Loucy (cell line): ENCODE measurements at regions not wholly inside any gene's neighbourhood (a gene's known extent, or its start where the extent isn't known, plus 50 kb on each side); places are given as distances from the start of the nearest gene placed in this dataset.

Experiments
- EZH2phosphoT487 ChIP-seq: fragments of 200-600 bp; IDR thresholded peaks from 2 replicates; pipeline ENCODE4 v1.6.1; 2018; ENCODE audit warnings: antibody characterized with exemption, mild to moderate bottlenecking, moderate library complexity, borderline replicate concordance
- TF ChIP-seq, protein P1 (sequence below): fragments of 200-600 bp; sonication (generic); conservative IDR thresholded peaks from 2 replicates; pipeline ENCODE4 v1.5.1; 2014; ENCODE audit warnings: mild to moderate bottlenecking, antibody characterized with exemption, low read length

DNA sequence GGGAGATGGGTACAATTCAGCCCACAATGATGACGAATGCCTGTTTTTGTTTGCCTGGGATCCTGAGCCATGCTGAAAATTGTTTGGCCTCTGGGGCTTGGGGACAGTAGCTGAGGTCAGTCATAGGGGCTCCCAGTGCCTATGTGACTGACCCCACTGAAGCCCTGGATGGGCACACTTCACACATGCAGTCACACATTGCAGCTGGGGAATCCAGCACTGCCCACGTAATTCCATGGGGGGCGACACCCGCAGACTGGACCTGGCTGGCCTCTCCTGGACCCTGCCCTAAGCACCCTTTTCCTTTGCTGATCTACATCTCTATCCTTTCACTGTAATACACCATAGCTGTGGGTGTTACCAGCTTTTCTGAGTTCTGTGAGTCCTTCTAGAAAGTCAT lies 295.2 kb upstream of the HS6ST1 start:
- TF ChIP-seq, protein P1, sequence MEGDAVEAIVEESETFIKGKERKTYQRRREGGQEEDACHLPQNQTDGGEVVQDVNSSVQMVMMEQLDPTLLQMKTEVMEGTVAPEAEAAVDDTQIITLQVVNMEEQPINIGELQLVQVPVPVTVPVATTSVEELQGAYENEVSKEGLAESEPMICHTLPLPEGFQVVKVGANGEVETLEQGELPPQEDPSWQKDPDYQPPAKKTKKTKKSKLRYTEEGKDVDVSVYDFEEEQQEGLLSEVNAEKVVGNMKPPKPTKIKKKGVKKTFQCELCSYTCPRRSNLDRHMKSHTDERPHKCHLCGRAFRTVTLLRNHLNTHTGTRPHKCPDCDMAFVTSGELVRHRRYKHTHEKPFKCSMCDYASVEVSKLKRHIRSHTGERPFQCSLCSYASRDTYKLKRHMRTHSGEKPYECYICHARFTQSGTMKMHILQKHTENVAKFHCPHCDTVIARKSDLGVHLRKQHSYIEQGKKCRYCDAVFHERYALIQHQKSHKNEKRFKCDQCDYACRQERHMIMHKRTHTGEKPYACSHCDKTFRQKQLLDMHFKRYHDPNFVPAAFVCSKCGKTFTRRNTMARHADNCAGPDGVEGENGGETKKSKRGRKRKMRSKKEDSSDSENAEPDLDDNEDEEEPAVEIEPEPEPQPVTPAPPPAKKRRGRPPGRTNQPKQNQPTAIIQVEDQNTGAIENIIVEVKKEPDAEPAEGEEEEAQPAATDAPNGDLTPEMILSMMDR = no peak
- no peak for TF ChIP-seq EZH2phosphoT487
